Neural cell (in vitro differentiated cells): ENCODE measurements at regions not wholly inside any gene's neighbourhood (a gene's known extent, or its start where the extent isn't known, plus 50 kb on each side); places are given as distances from the start of the nearest gene placed in this dataset.
"Not testable (repeated sequence)": the region's sequence is repeated elsewhere in the genome, so short reads cannot be mapped to it uniquely, and the experiment has no call there.

Experiments
- CTCF ChIP-seq: fragments of 450-650 bp; IDR thresholded peaks from 2 replicates; pipeline ENCODE4 v1.5.1; 2014; ENCODE audit warnings: antibody characterized with exemption, mild to moderate bottlenecking, moderate library complexity; ENCODE audit not compliant: poor library complexity, severe bottlenecking
- REST ChIP-seq: IDR thresholded peaks from 2 replicates; pipeline ENCODE4 v1.6.1; 2012; ENCODE audit warnings: borderline replicate concordance
- SMC3 ChIP-seq: fragments of 450-650 bp; conservative IDR thresholded peaks from 2 replicates; pipeline ENCODE4 v1.6.1; 2014; ENCODE audit warnings: antibody characterized with exemption, mild to moderate bottlenecking, moderate library complexity; ENCODE audit not compliant: poor library complexity
- TAF1 ChIP-seq: IDR thresholded peaks from 2 replicates; pipeline ENCODE4 v1.6.1; 2012; ENCODE audit warnings: low read depth

- not testable (repeated sequence) for TF ChIP-seq TAF1, REST, SMC3, CTCF
Observed at GRCh38 chr13:90064226-90064625, 1283.3 kb upstream of the MIR17HG start.
